Small intestine (tissue), 7 donors: ENCODE measurements at regions not wholly inside any gene's neighbourhood (a gene's known extent, or its start where the extent isn't known, plus 50 kb on each side); places are given as distances from the start of the nearest gene placed in this dataset.

ENCODE experiments used
- DNase-seq, 2 donors: peaks; one replicate each; pipeline versions ENCODE4 v3.0.0 to v3.0.0-alpha.2; 2013
- FAIRE-seq: peaks from 2 replicates; lab custom pipeline; 2012; peaks lifted over from hg19 to GRCh38; lab: Jason Lieb, UNC
- H3K27ac ChIP-seq, 3 donors: one replicate each; pipeline ENCODE4 v1.5.1; 2013; ENCODE audit warnings: low read length in 2 of 3, mild to moderate bottlenecking in 2 of 3, control low read depth in 1 of 3, inconsistent platforms in 1 of 3, low read depth in 1 of 3, moderate library complexity in 1 of 3
- H3K27me3 ChIP-seq, 3 donors: one replicate each; pipeline ENCODE4 v1.6.1; 2013; ENCODE audit warnings: low read length in 3 of 3, inconsistent platforms in 1 of 3; ENCODE audit not compliant: control insufficient read depth in 3 of 3, insufficient read depth in 3 of 3
- H3K36me3 ChIP-seq, 3 donors: one replicate each; pipeline ENCODE4 v1.6.1; 2013; ENCODE audit warnings: low read length in 3 of 3, inconsistent platforms in 1 of 3, low read depth in 1 of 3, mild to moderate bottlenecking in 1 of 3, moderate library complexity in 1 of 3; ENCODE audit not compliant: control insufficient read depth in 3 of 3, insufficient read depth in 2 of 3
- H3K4me1 ChIP-seq, 3 donors: one replicate each; pipeline ENCODE4 v1.6.1; 2013; ENCODE audit warnings: low read length in 2 of 3, inconsistent platforms in 1 of 3, low read depth in 1 of 3, mild to moderate bottlenecking in 1 of 3, moderate library complexity in 1 of 3; ENCODE audit not compliant: control insufficient read depth in 3 of 3, insufficient read depth in 2 of 3
- H3K4me3 ChIP-seq, 3 donors: one replicate each; pipeline ENCODE4 v1.5.1; 2013; ENCODE audit warnings: low read length in 3 of 3, control low read depth in 1 of 3, inconsistent platforms in 1 of 3, low read depth in 1 of 3, mild to moderate bottlenecking in 1 of 3, moderate library complexity in 1 of 3
- H3K9me3 ChIP-seq, 2 donors: one replicate each; pipeline ENCODE4 v1.6.1; 2013; ENCODE audit warnings: low read depth in 1 of 2, low read length in 1 of 2; ENCODE audit not compliant: control insufficient read depth in 2 of 2, insufficient read depth in 1 of 2
- WGBS, 3 donors: extraction: QIAGEN DNeasy Blood & Tissue Kit; methylation state at CpG; one replicate each; pipeline ENCODE4 v1.1.7; 2013; 5-methylcytosine and 5-hydroxymethylcytosine counted together
- donor health status: healthy with polysubstance abuse.
- donor health status: control.
- donor health status: control.
- donor health status: Bipolar disorder and iron deficiency.
- donor health status: healthy.

- DNase-seq (no peak), FAIRE-seq (no peak)
- H3K4me3 ChIP-seq, result no peak overlapping the region
- no peaks in the 10 kb centered on the region for H3K27me3 ChIP-seq
- no peaks in the 10 kb centered on the region for H3K4me1 ChIP-seq
- H3K36me3 ChIP-seq, result no peaks in the 10 kb centered on the region
- WGBS, 3 donors, result 57 to 80% (median 68%) methylated on average over 3 of the region's 3 CpGs
- no peaks in the 10 kb centered on the region for H3K9me3 ChIP-seq
- no peak overlapping the region for H3K27ac ChIP-seq
Observed at GRCh38 chr12:61823102-61823501, 437.1 kb upstream of the USP15 start.

- Histone ChIP-seq H3K27ac (no peak overlapping the region), H3K4me3 (no peak overlapping the region), H3K9me3 (no peaks in the 10 kb centered on the region), H3K27me3 (no peaks in the 10 kb centered on the region), H3K4me1 (no peaks in the 10 kb centered on the region), H3K36me3 (no peaks in the 10 kb centered on the region)
- WGBS, 3 donors, result 56 to 72% (median 70%) methylated on average over 5 of the region's 5 CpGs
- DNase-seq (no peak), FAIRE-seq (no peak)
Observed at GRCh38 chr12:61846765-61847164, 413.4 kb upstream of the USP15 start.

GRCh38 chr12:61848893-61849292, 411.3 kb upstream of the USP15 start:
- H3K36me3 ChIP-seq, result no peaks in the 10 kb centered on the region
- H3K27me3 ChIP-seq, result no peaks in the 10 kb centered on the region
- DNase-seq, result no peak
- H3K9me3 ChIP-seq, result no peaks in the 10 kb centered on the region
- H3K27ac ChIP-seq, result no peak overlapping the region
- FAIRE-seq, result no peak
- 73 to 83% (median 80%) methylated on average over 7 of the region's 7 CpGs for WGBS, 3 donors
- H3K4me1 ChIP-seq, result no peaks in the 10 kb centered on the region
- H3K4me3 ChIP-seq, result no peak overlapping the region

- H3K4me1 ChIP-seq, result no peaks in the 10 kb centered on the region
- DNase-seq, result no peak
- FAIRE-seq, result no peak
- no peak overlapping the region for H3K27ac ChIP-seq
- no peaks in the 10 kb centered on the region for H3K9me3 ChIP-seq
- H3K36me3 ChIP-seq, result no peaks in the 10 kb centered on the region
- H3K27me3 ChIP-seq, result no peaks in the 10 kb centered on the region
- no peak overlapping the region for H3K4me3 ChIP-seq
Observed at GRCh38 chr12:61853945-61854344, 406.3 kb upstream of the USP15 start.

GRCh38 chr12:61854902-61855301, 405.3 kb upstream of the USP15 start:
- Histone ChIP-seq H3K9me3 (no peaks in the 10 kb centered on the region), H3K27ac (no peak overlapping the region), H3K4me1 (no peaks in the 10 kb centered on the region), H3K4me3 (no peak overlapping the region), H3K36me3 (no peaks in the 10 kb centered on the region), H3K27me3 (no peaks in the 10 kb centered on the region)
- no peak for FAIRE-seq
- DNase-seq, result no peak

GRCh38 chr12:61857968-61858367, 402.2 kb upstream of the USP15 start:
- H3K27ac ChIP-seq, result no peak overlapping the region
- no peaks in the 10 kb centered on the region for H3K4me1 ChIP-seq
- no peak overlapping the region for H3K4me3 ChIP-seq
- DNase-seq, result no peak
- no peak for FAIRE-seq
- H3K36me3 ChIP-seq, result no peaks in the 10 kb centered on the region
- 45 to 54% (median 46%) methylated on average over 2 of the region's 2 CpGs for WGBS, 3 donors
- H3K27me3 ChIP-seq, result no peaks in the 10 kb centered on the region
- no peaks in the 10 kb centered on the region for H3K9me3 ChIP-seq

GRCh38 chr12:61860451-61860850, 399.8 kb upstream of the USP15 start:
- no peak overlapping the region for H3K4me3 ChIP-seq
- FAIRE-seq (no peak), DNase-seq (no peak)
- no peaks in the 10 kb centered on the region for H3K4me1 ChIP-seq
- no peaks in the 10 kb centered on the region for H3K36me3 ChIP-seq
- H3K27me3 ChIP-seq, result no peaks in the 10 kb centered on the region
- H3K9me3 ChIP-seq, result no peaks in the 10 kb centered on the region
- H3K27ac ChIP-seq, result no peak overlapping the region

- no peak for DNase-seq
- WGBS, 3 donors, result 70 to 74% (median 72%) methylated on average over 2 of the region's 2 CpGs
- no peaks in the 10 kb centered on the region for H3K9me3 ChIP-seq
- H3K4me1 ChIP-seq, result no peaks in the 10 kb centered on the region
- FAIRE-seq, result no peak
- H3K27ac ChIP-seq, result no peak overlapping the region
- no peaks in the 10 kb centered on the region for H3K36me3 ChIP-seq
- no peaks in the 10 kb centered on the region for H3K27me3 ChIP-seq
- no peak overlapping the region for H3K4me3 ChIP-seq
Observed at GRCh38 chr12:61862986-61863385, 397.2 kb upstream of the USP15 start.

GRCh38 chr12:61863811-61864210, 396.4 kb upstream of the USP15 start:
- FAIRE-seq (no peak), DNase-seq (no peak)
- no peak overlapping the region for H3K27ac ChIP-seq
- H3K4me1 ChIP-seq, result no peaks in the 10 kb centered on the region
- H3K36me3 ChIP-seq, result no peaks in the 10 kb centered on the region
- no peaks in the 10 kb centered on the region for H3K9me3 ChIP-seq
- no peak overlapping the region for H3K4me3 ChIP-seq
- 77 to 84% (median 84%) methylated on average over 6 of the region's 6 CpGs for WGBS, 3 donors
- no peaks in the 10 kb centered on the region for H3K27me3 ChIP-seq
